ENCODE measurements at regions not wholly inside any gene's neighbourhood (a gene's known extent, or its start where the extent isn't known, plus 50 kb on each side); places are given as distances from the start of the nearest gene placed in this dataset.
"Not testable (repeated sequence)": the region's sequence is repeated elsewhere in the genome, so short reads cannot be mapped to it uniquely, and the experiment has no call there.

- DNase-seq (ENCODE audit: low read depth in 2 of 2): no peak
Observed at GRCh38 chr5:67880876-67881275, 334.7 kb upstream of the PIK3R1 start.

- DNase-seq (ENCODE audit: low read depth in 2 of 2): no peak
Observed at GRCh38 chr5:67880511-67880805, 335.1 kb upstream of the PIK3R1 start.

- DNase-seq (ENCODE audit: low read depth in 2 of 2): no peak
Observed at GRCh38 chr5:67879620-67880510, 335.7 kb upstream of the PIK3R1 start.

- DNase-seq (ENCODE audit: low read depth in 2 of 2): no peak
Observed at GRCh38 chr5:67878933-67879332, 336.6 kb upstream of the PIK3R1 start.

- DNase-seq (ENCODE audit: low read depth in 2 of 2): no peak
Observed at GRCh38 chr5:67876371-67876770, 339.2 kb upstream of the PIK3R1 start.

- peak; percentile 63 to 66 for DNase-seq (ENCODE audit: low read depth in 2 of 2)
Observed at GRCh38 chr5:67875601-67876000, 340.0 kb upstream of the PIK3R1 start.

- DNase-seq (ENCODE audit: low read depth in 2 of 2): no peak
Observed at GRCh38 chr5:67873935-67874334, 341.6 kb upstream of the PIK3R1 start.

GRCh38 chr5:67870662-67871061 is 344.9 kb upstream of the PIK3R1 start:
- DNase-seq (ENCODE audit: low read depth in 2 of 2): no peak

GRCh38 chr5:67864335-67864734 is 351.2 kb upstream of the PIK3R1 start:
- not testable (repeated sequence) for DNase-seq (ENCODE audit: low read depth in 2 of 2)

GRCh38 chr5:67858471-67859031 is 357.0 kb upstream of the PIK3R1 start:
- DNase-seq (ENCODE audit: low read depth in 2 of 2): no peak

GRCh38 chr5:67857502-67857901 is 358.1 kb upstream of the PIK3R1 start:
- no peak for DNase-seq (ENCODE audit: low read depth in 2 of 2)

- DNase-seq (ENCODE audit: low read depth in 2 of 2): no peak
Observed at GRCh38 chr5:67855523-67855922, 360.0 kb upstream of the PIK3R1 start.

- DNase-seq (ENCODE audit: low read depth in 2 of 2): not testable (repeated sequence)
Observed at GRCh38 chr5:67850906-67851305, 364.6 kb upstream of the PIK3R1 start.

GRCh38 chr5:67844924-67845323 is 370.6 kb upstream of the PIK3R1 start:
- DNase-seq (ENCODE audit: low read depth in 2 of 2): no peak

GRCh38 chr5:67842806-67843205 is 372.8 kb upstream of the PIK3R1 start:
- no peak for DNase-seq (ENCODE audit: low read depth in 2 of 2)

GRCh38 chr5:67837225-67837624 is 378.3 kb upstream of the PIK3R1 start:
- DNase-seq (ENCODE audit: low read depth in 2 of 2): not testable (repeated sequence)

GRCh38 chr5:67836496-67836895 is 379.1 kb upstream of the PIK3R1 start:
- DNase-seq (ENCODE audit: low read depth in 2 of 2): not testable (repeated sequence)

GRCh38 chr5:67831048-67831447 is 384.5 kb upstream of the PIK3R1 start:
- DNase-seq (ENCODE audit: low read depth in 2 of 2): no peak

- no peak for DNase-seq (ENCODE audit: low read depth in 2 of 2)
Observed at GRCh38 chr5:67827541-67827940, 388.0 kb upstream of the PIK3R1 start.

GRCh38 chr5:67824852-67825251 is 390.7 kb upstream of the PIK3R1 start:
- DNase-seq (ENCODE audit: low read depth in 2 of 2): no peak

GRCh38 chr5:67817652-67818051 is 397.9 kb upstream of the PIK3R1 start:
- no peak for DNase-seq (ENCODE audit: low read depth in 2 of 2)

GRCh38 chr5:67816456-67816855 is 399.1 kb upstream of the PIK3R1 start:
- no peak for DNase-seq (ENCODE audit: low read depth in 2 of 2)

Measured in fibroblast of skin of left quadriceps (primary cell).